ENCODE measurements at regions not wholly inside any gene's neighbourhood (a gene's known extent, or its start where the extent isn't known, plus 50 kb on each side); places are given as distances from the start of the nearest gene placed in this dataset.

- in situ Hi-C loops (cut with HindIII; ENCODE audit: low sequenced_read_pairs): no loop called here
Observed at GRCh38 chr1:172909606-172910326, 141.0 kb downstream of the TNFSF18 start.

- in situ Hi-C loops (cut with HindIII; ENCODE audit: low sequenced_read_pairs): no loop called here
Observed at GRCh38 chr1:172912765-172913260, 137.9 kb downstream of the TNFSF18 start.

- in situ Hi-C loops (cut with HindIII; ENCODE audit: low sequenced_read_pairs): no loop called here
Observed at GRCh38 chr1:172914501-172915144, 136.1 kb downstream of the TNFSF18 start.

GRCh38 chr1:172915271-172915670 is 135.5 kb downstream of the TNFSF18 start:
- in situ Hi-C loops (cut with HindIII; ENCODE audit: low sequenced_read_pairs): no loop called here

- in situ Hi-C loops (cut with HindIII; ENCODE audit: low sequenced_read_pairs): no loop called here
Observed at GRCh38 chr1:172916116-172916515, 134.6 kb downstream of the TNFSF18 start.

GRCh38 chr1:172917972-172918371 is 132.8 kb downstream of the TNFSF18 start:
- in situ Hi-C loops (cut with HindIII; ENCODE audit: low sequenced_read_pairs): no loop called here

DNA sequence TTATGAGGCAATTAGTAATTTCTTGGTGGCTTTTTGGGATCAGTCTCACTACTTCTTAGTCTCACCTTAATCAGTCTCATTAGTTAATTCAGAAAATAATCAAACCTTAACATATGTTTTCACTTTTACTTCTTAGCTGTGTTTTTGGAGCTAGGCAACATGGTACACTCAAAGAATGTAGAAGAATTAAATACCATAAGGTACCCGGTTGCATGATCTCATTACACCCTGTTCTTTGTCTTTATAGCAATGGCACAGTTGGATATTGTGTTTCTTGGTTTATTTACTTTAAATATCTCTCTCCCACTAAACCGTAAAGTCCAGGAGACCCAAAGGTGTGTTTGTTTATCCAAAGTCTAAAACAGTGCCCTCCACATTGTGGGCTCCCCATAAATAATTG is 132.3 kb downstream of the TNFSF18 start:
- in situ Hi-C loops (cut with HindIII; ENCODE audit: low sequenced_read_pairs): no loop called here

GRCh38 chr1:172926070-172926469 is 124.7 kb downstream of the TNFSF18 start:
- in situ Hi-C loops (cut with HindIII; ENCODE audit: low sequenced_read_pairs): no loop called here

DNA sequence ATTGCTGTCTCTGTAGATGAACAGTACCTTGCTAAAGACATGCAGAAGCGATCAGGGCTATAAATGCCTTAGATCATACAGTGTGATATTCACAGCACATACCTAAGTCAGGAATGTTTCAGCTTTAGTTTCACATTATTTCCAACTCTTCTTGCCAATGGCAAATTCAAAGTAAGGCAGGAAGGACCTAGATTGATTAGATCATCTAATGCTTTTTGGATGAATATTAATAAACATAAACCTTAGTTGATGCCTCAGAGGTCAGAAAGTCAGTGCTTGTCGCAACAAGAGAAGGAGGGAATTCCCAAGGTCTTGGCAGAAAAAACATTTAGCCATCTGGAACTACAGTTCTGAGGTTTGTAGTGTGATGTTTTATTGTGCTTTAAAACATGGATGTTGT is 122.3 kb downstream of the TNFSF18 start:
- in situ Hi-C loops (cut with HindIII; ENCODE audit: low sequenced_read_pairs): no loop called here

DNA sequence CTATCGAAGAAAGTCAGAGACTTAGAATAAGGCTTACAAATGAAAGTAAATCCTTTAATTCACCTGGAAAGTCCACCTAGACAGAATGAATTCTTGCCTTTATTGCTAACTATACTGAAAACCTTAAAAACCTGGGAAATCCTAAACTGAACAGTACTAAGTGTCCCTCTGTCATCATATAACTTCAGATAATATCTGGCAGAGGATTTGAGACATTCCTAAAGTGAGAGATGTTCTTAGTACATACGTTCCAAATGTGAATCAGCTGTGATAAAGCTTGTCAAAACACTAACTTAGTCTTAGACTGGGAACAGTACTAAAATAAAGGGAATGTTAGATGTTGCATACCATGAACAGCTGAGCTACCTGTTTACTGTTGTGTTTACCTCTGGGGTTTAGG is 121.7 kb downstream of the TNFSF18 start:
- in situ Hi-C loops (cut with HindIII; ENCODE audit: low sequenced_read_pairs): no loop called here

- in situ Hi-C loops (cut with HindIII; ENCODE audit: low sequenced_read_pairs): no loop called here
Observed at GRCh38 chr1:172930142-172930541, 120.6 kb downstream of the TNFSF18 start.

GRCh38 chr1:172931340-172931739 is 119.4 kb downstream of the TNFSF18 start:
- in situ Hi-C loops (cut with HindIII; ENCODE audit: low sequenced_read_pairs): no loop called here

- in situ Hi-C loops (cut with HindIII; ENCODE audit: low sequenced_read_pairs): no loop called here
Observed at GRCh38 chr1:172931761-172932160, 119.0 kb downstream of the TNFSF18 start.

- in situ Hi-C loops (cut with HindIII; ENCODE audit: low sequenced_read_pairs): no loop called here
Observed at GRCh38 chr1:172932981-172933380, 117.8 kb downstream of the TNFSF18 start.

GRCh38 chr1:172934417-172934762 is 116.4 kb downstream of the TNFSF18 start:
- in situ Hi-C loops (cut with HindIII; ENCODE audit: low sequenced_read_pairs): no loop called here

- in situ Hi-C loops (cut with HindIII; ENCODE audit: low sequenced_read_pairs): no loop called here
Observed at GRCh38 chr1:172935062-172935592, 115.6 kb downstream of the TNFSF18 start.

DNA sequence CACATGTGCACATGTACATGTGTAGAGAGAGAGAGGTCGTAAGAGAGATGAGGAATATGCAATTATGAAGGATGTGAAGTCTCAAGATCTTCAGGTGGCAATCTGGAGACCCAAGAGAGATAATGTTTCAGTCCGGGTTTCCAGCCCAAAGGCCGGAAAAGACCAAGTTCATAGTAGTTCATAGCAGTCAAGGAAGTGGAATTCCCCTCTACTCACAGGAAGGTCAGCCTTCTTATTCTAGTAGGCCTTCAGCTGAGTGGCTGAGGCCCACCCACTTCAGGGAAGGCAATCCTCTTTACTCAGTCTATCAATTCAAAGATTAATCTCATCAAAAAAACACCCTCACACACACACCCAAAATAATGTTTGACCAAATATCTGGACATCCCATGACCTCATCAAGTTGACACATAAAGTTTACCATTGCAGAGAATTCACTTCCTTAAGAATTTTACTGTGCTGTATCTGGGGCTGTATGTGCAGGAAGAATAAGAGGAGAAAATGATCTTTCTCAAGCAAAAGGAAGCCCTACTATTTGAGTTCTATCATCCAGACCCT is 114.6 kb downstream of the TNFSF18 start:
- in situ Hi-C loops (cut with HindIII; ENCODE audit: low sequenced_read_pairs): no loop called here

DNA sequence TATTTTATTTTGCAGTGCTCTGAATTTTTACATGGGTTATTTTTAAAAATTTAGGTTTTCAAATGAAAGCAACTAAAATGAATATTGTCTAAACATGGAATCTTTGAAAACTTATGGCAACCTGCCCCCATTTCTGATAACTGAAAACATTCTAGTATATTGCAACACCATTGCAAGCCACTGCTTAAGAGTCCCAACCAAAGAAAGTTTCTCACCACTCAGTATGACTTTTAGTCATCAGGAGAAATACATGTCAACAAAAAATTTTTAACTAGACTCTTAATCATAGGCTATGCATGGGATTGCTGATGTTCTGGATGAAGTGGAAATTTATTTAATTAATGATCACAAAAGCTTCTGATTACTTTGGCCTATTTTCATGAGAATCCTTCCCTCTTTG is 112.1 kb downstream of the TNFSF18 start:
- in situ Hi-C loops (cut with HindIII; ENCODE audit: low sequenced_read_pairs): no loop called here

DNA sequence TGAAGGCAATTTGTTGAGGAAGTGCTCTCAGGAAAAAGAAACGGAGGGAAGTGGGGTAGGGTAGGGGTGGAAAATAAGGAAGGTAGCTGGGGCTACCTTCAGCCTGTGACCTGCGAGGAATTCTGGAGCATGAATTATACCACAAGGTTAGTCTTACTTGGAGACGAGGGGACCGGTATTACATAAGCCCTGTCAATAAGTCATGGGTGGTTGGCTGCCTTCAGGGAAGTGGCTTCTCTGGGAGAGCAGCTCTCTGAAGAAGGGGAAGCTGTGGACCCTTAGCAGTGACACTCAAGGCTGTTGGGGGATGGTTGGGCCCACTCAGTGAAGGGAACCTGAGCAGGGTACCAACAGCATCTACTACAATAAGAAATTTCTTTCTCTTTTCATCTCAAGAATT is 111.3 kb downstream of the TNFSF18 start:
- in situ Hi-C loops (cut with HindIII; ENCODE audit: low sequenced_read_pairs): no loop called here

DNA sequence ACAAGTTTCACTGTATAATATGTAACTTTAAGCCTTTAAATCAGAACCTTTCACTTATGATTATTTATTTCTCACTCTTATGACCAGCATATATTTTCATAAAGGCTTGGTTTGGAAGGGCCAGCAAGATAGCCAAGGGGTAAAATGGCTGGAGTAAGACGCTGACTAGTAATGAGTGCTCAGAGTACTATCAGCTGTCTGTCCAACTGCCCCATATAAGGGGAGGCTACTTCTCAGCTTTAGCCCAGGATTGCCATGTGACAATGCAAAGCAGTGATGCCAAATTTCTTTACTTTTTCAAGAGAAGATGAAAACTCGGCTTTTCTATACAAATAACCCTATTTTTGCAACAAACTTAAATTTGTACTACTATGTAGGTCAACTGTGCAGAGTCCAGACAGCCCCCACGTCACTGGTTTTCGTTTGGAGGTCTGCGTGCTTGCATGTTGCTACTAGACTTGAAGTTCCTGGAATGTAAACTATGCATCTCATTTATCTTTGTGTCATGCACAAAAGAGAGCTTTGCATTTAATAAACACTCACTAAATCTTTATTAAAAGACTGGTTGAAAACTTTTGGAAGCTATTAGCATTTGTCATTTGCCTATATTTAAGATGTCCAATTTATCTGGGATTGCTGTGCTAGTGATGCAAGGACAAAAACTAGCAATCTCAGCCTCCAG is 110.4 kb downstream of the TNFSF18 start:
- in situ Hi-C loops (cut with HindIII; ENCODE audit: low sequenced_read_pairs): no loop called here

- in situ Hi-C loops (cut with HindIII; ENCODE audit: low sequenced_read_pairs): no loop called here
Observed at GRCh38 chr1:172941471-172941870, 109.3 kb downstream of the TNFSF18 start.
